ENCODE measurements at regions not wholly inside any gene's neighbourhood (a gene's known extent, or its start where the extent isn't known, plus 50 kb on each side); places are given as distances from the start of the nearest gene placed in this dataset.

GRCh38 chr18:70621710-70622109, 332.9 kb downstream of the SOCS6 start:
- H3K27me3 ChIP-seq (ENCODE audit: control insufficient read depth, insufficient read depth, low read length) = no peaks in the 10 kb centered on the region
- H3K27ac ChIP-seq (ENCODE audit: low read length) = no peak overlapping the region
- in situ Hi-C loops (cut with HindIII; ENCODE audit: low pct_unique_long_range_greater_than_20kb, low sequenced_read_pairs) = no loop called here
- CTCF ChIA-PET = no interaction called here
- H3K4me3 ChIP-seq (ENCODE audit: low read depth in 2 of 2, low read length in 2 of 2) = no peak overlapping the region
- no peaks in the 10 kb centered on the region for H3K4me1 ChIP-seq (ENCODE audit: control insufficient read depth, insufficient read depth, low read length)
- no peak for TF ChIP-seq REST (IDR thresholded peaks at IDR 0.05; ENCODE audit: insufficient read depth in 1 of 2, low read depth in 2 of 2, low read length in 1 of 2)
- TF ChIP-seq POLR2AphosphoS5 (IDR thresholded peaks at IDR 0.05; ENCODE audit: low read depth, low read length) = no peak
- no peak for TF ChIP-seq TCF7L2 (IDR thresholded peaks at IDR 0.05; ENCODE audit: low read depth, low read length)
- no peak for TF ChIP-seq SIN3A (IDR thresholded peaks at IDR 0.05; ENCODE audit: borderline replicate concordance, insufficient read depth, low read depth, low read length)
- no peak for TF ChIP-seq CTCF (IDR thresholded peaks at IDR 0.05)
- POLR2A ChIA-PET = no interaction called here
- no TSS peak for BruUV-seq (replicated peaks)
- no peaks in the 10 kb centered on the region for H3K36me3 ChIP-seq (ENCODE audit: control insufficient read depth, insufficient read depth, low read length)
- no peaks in the 10 kb centered on the region for H3K9me3 ChIP-seq (ENCODE audit: control insufficient read depth, insufficient read depth, low read depth, low read length)
- no peak for ATAC-seq
- intact Hi-C loops (cut with micrococcal nuclease; ENCODE audit: unreplicated experiment) = no loop called here
- DNase-seq (ENCODE audit: low read depth, low spot score) = no peak

GRCh38 chr18:70620837-70621612, 332.2 kb downstream of the SOCS6 start:
- intact Hi-C loops (cut with micrococcal nuclease; ENCODE audit: unreplicated experiment) (no loop called here), in situ Hi-C loops (cut with HindIII; ENCODE audit: low pct_unique_long_range_greater_than_20kb, low sequenced_read_pairs) (no loop called here)
- no TSS peak for BruUV-seq (replicated peaks)
- no peaks in the 10 kb centered on the region for H3K4me1 ChIP-seq (ENCODE audit: control insufficient read depth, insufficient read depth, low read length)
- DNase-seq (ENCODE audit: low read depth, low spot score) (no peak), ATAC-seq (no peak)
- ChIA-PET CTCF (no interaction called here), POLR2A (no interaction called here)
- no peaks in the 10 kb centered on the region for H3K27me3 ChIP-seq (ENCODE audit: control insufficient read depth, insufficient read depth, low read length)
- H3K27ac ChIP-seq (ENCODE audit: low read length) = no peak overlapping the region; the same call in 1 of the 2 replicates
- no peak overlapping the region for H3K4me3 ChIP-seq (ENCODE audit: low read depth in 2 of 2, low read length in 2 of 2)
- H3K9me3 ChIP-seq (ENCODE audit: control insufficient read depth, insufficient read depth, low read depth, low read length) = no peaks in the 10 kb centered on the region
- H3K36me3 ChIP-seq (ENCODE audit: control insufficient read depth, insufficient read depth, low read length) = no peaks in the 10 kb centered on the region
- TF ChIP-seq SIN3A (IDR thresholded peaks at IDR 0.05; ENCODE audit: borderline replicate concordance, insufficient read depth, low read depth, low read length) (no peak), TCF7L2 (IDR thresholded peaks at IDR 0.05; ENCODE audit: low read depth, low read length) (no peak), REST (IDR thresholded peaks at IDR 0.05; ENCODE audit: insufficient read depth in 1 of 2, low read depth in 2 of 2, low read length in 1 of 2) (no peak), POLR2AphosphoS5 (IDR thresholded peaks at IDR 0.05; ENCODE audit: low read depth, low read length) (no peak), CTCF (IDR thresholded peaks at IDR 0.05) (no peak)
